Common myeloid progenitor, CD34-positive (primary cell): ENCODE measurements at regions not wholly inside any gene's neighbourhood (a gene's known extent, or its start where the extent isn't known, plus 50 kb on each side); places are given as distances from the start of the nearest gene placed in this dataset.
"Not testable (repeated sequence)": the region's sequence is repeated elsewhere in the genome, so short reads cannot be mapped to it uniquely, and the experiment has no call there.

Experiments used
- CTCF ChIA-PET: fragments of 350-600 bp; sonication (Branson Sonifier 250); formaldehyde crosslinking; loops from one replicate; lab custom pipeline; 2021; ENCODE audit warnings: antibody characterized with exemption; lab: Charles Lee
- POLR2A ChIA-PET: fragments of 350-600 bp; sonication (Branson Sonifier 250); formaldehyde crosslinking; loops from one replicate; lab custom pipeline; 2021; ENCODE audit warnings: antibody characterized with exemption; lab: Charles Lee
- DNase-seq, 3 donors: peaks; one replicate each; pipeline versions ENCODE4 v3.0.0 to v3.0.0-alpha.2; 2013
- H3K27ac ChIP-seq, 2 experiments: 1 replicate in 1 of 2; 2 replicates in 1 of 2; pipeline ENCODE4 v1.7.0; 2013; ENCODE audit warnings: inconsistent platforms in 2 of 2, low read length in 2 of 2, mild to moderate bottlenecking in 2 of 2, low read depth in 1 of 2, moderate library complexity in 1 of 2; ENCODE audit not compliant: severe bottlenecking in 2 of 2, insufficient read depth in 1 of 2, poor library complexity in 1 of 2
- H3K27me3 ChIP-seq, 5 experiments: replicated peaks in 2 of 5; 1 replicate in 3 of 5; 2 replicates in 2 of 5; pipeline versions ENCODE4 v1.6.1 to v1.7.0; 2013; ENCODE audit warnings: low read length in 4 of 5, mild to moderate bottlenecking in 2 of 5, moderate library complexity in 2 of 5, inconsistent platforms in 1 of 5; ENCODE audit not compliant: insufficient read depth in 5 of 5, control insufficient read depth in 4 of 5
- H3K36me3 ChIP-seq, 4 experiments: 1 replicate in 2 of 4; 2 replicates in 2 of 4; pipeline versions ENCODE4 v1.6.1 to v1.7.0; 2013; ENCODE audit warnings: low read length in 3 of 4, control low read depth in 1 of 4, mild to moderate bottlenecking in 1 of 4; ENCODE audit not compliant: control insufficient read depth in 4 of 4, insufficient read depth in 4 of 4
- H3K4me1 ChIP-seq, 4 experiments: 1 replicate in 3 of 4; 2 replicates in 1 of 4; pipeline versions ENCODE4 v1.6.1 to v1.7.1; 2013; ENCODE audit warnings: low read length in 3 of 4, mild to moderate bottlenecking in 3 of 4, control low read depth in 1 of 4, inconsistent platforms in 1 of 4, moderate library complexity in 1 of 4; ENCODE audit not compliant: control insufficient read depth in 4 of 4, insufficient read depth in 4 of 4; ENCODE audit errors: control extremely low read depth in 1 of 4
- H3K4me3 ChIP-seq, 7 experiments: 1 replicate in 4 of 7; 2 replicates in 3 of 7; pipeline versions ENCODE4 v1.5.1 to v1.7.0; 2013; ENCODE audit warnings: mild to moderate bottlenecking in 7 of 7, low read length in 6 of 7, moderate library complexity in 6 of 7, inconsistent platforms in 2 of 7, low read depth in 2 of 7, control low read depth in 1 of 7; ENCODE audit not compliant: insufficient read depth in 4 of 7, control insufficient read depth in 1 of 7; ENCODE audit errors: extremely low read depth in 1 of 7
- H3K9me3 ChIP-seq, 5 experiments: 1 replicate in 4 of 5; 2 replicates in 1 of 5; pipeline versions ENCODE4 v1.6.1 to v1.7.1; 2013; ENCODE audit warnings: low read length in 4 of 5, mild to moderate bottlenecking in 2 of 5, inconsistent platforms in 1 of 5, low read depth in 1 of 5, moderate library complexity in 1 of 5; ENCODE audit not compliant: control insufficient read depth in 4 of 5, insufficient read depth in 2 of 5; ENCODE audit errors: control extremely low read depth in 1 of 5
- WGBS: methylation state at CpG from one replicate; pipeline ENCODE4 v1.1.5; 2013; ENCODE audit not compliant: insufficient coverage; 5-methylcytosine and 5-hydroxymethylcytosine counted together

GRCh38 chr6:34646714-34647113 is 49.9 kb downstream of the ILRUN start:
- H3K4me1 ChIP-seq: no peaks in the 10 kb centered on the region
- H3K27me3 ChIP-seq: no peaks in the 10 kb centered on the region
- DNase-seq: no peak
- H3K36me3 ChIP-seq: peaks cover 2 to 40% (median 19%) of the 10 kb centered on the region in 4 experiments
- POLR2A ChIA-PET: no interaction called here
- H3K4me3 ChIP-seq: no peak overlapping the region
- CTCF ChIA-PET: no interaction called here
- no peaks in the 10 kb centered on the region for H3K9me3 ChIP-seq
- 95% methylated on average over 1 of the region's 2 CpGs for WGBS
- no peak overlapping the region for H3K27ac ChIP-seq

- POLR2A ChIA-PET: interaction anchor here (1.8 kb wide), 1 partner anchor 10 kb away, joined by 3 read pairs; no protein-coding TSS in a partner anchor
- no peak overlapping the region for H3K27ac ChIP-seq
- no peak for DNase-seq
- H3K36me3 ChIP-seq: peaks cover 2 to 40% (median 18%) of the 10 kb centered on the region in 4 experiments
- CTCF ChIA-PET: no interaction called here
- no peaks in the 10 kb centered on the region for H3K9me3 ChIP-seq
- no peaks in the 10 kb centered on the region for H3K27me3 ChIP-seq
- H3K4me3 ChIP-seq: no peak overlapping the region
- WGBS: 98% methylated on average over 5 of the region's 5 CpGs
- H3K4me1 ChIP-seq: no peaks in the 10 kb centered on the region
Observed at GRCh38 chr6:34645627-34646026, 50.9 kb downstream of the ILRUN start.

- H3K4me1 ChIP-seq: no peaks in the 10 kb centered on the region
- H3K27me3 ChIP-seq: no peaks in the 10 kb centered on the region
- WGBS: no CpG with 5 or more reads among the region's 1 CpG
- no peak for DNase-seq
- POLR2A ChIA-PET: interaction anchor here (1.8 kb wide), 1 partner anchor 11 kb away, joined by 3 read pairs; no protein-coding TSS in a partner anchor
- no peak overlapping the region for H3K27ac ChIP-seq
- peaks cover 2 to 43% (median 18%) of the 10 kb centered on the region in 4 experiments for H3K36me3 ChIP-seq
- H3K9me3 ChIP-seq: no peaks in the 10 kb centered on the region
- CTCF ChIA-PET: no interaction called here
- H3K4me3 ChIP-seq: no peak overlapping the region
Observed at GRCh38 chr6:34644716-34645115, 51.9 kb downstream of the ILRUN start.

DNA sequence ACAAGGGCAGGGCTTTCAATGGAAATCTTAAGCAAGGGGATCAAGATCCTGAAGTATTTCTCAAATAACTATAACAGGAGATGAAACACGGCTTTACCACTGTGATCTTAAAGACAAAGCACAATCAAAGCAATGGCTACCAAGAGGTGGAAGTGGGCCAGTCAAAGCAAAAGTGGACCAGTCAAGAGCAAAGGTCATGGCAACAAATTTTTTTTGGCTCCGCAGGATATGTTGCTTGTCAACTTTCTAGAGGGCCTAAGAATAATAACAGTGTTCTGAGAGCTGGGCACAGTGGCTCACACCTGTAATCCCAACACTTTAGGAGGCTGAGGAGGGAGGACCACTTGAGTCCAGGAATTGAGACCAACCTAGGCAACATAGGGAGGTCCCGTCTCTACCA is 54.1 kb downstream of the ILRUN start:
- H3K4me3 ChIP-seq: no peak overlapping the region
- H3K9me3 ChIP-seq: no peaks in the 10 kb centered on the region
- WGBS: 83% methylated on average over 1 of the region's 3 CpGs
- no peaks in the 10 kb centered on the region for H3K4me1 ChIP-seq
- no peak for DNase-seq
- H3K36me3 ChIP-seq: peaks cover 2 to 33% (median 14%) of the 10 kb centered on the region in 4 experiments
- ChIA-PET CTCF (interaction anchor here (2.8 kb wide), 1 partner anchor 12 kb away, joined by 7 read pairs; no protein-coding TSS in a partner anchor), POLR2A (no interaction called here)
- no peaks in the 10 kb centered on the region for H3K27me3 ChIP-seq
- no peak overlapping the region for H3K27ac ChIP-seq

DNA sequence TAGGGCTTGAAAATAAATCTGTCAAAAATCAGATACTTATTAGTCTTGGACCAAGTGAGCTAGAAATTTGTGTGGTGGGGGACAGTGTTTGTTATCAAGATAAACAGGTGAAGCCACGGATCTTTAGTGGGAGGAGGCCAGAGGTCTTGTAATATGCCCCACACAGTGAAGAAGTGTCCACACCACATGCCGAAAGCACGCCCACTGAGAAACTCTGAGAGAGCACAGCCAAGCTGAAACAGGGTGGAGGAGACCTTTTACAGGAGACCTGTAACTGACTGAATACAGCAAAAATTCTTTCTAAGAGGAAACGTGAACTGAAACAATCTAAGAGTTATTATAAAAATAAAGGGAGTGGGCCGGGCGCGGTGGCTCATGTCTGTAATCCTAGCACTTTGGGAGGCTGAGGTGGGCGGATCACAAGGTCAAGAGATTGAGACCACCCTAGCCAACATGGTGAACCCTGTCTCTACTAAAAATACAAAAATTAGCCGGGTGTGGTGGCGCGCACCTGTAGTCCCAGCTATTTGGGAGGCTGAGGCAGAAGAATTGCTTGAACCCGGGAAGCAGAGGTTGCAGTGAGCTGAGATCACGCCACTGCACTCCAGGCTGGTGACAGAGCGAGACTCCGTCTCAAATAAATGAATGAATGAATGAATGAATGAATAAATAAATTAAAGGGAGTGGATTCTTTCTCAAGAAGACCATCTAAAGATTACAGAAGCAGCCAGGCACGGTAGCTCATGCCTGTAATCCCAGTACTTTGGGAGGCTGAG is 56.3 kb downstream of the ILRUN start:
- not testable (repeated sequence) for H3K4me1 ChIP-seq, H3K27me3 ChIP-seq, H3K4me3 ChIP-seq, H3K9me3 ChIP-seq, H3K27ac ChIP-seq, DNase-seq
- POLR2A ChIA-PET: interaction anchor here (0.6 kb wide), 1 partner anchor 101 kb away, joined by 5 read pairs; no protein-coding TSS in a partner anchor
- CTCF ChIA-PET: interaction anchor here (0.6 to 4.8 kb wide), 5 partner anchors 16 to 109 kb away, joined by 3 to 18 read pairs (median 4); no protein-coding TSS in a partner anchor
- 95% methylated on average over 13 of the region's 16 CpGs for WGBS
- peaks cover 0 to 20% (median 3%) of the 10 kb centered on the region in 4 experiments for H3K36me3 ChIP-seq

- ChIA-PET CTCF (interaction anchor here (0.6 to 4.8 kb wide), 8 partner anchors 9 to 153 kb away, joined by 3 to 18 read pairs (median 4); partner anchors contain the start of gene BLTP3A), POLR2A (interaction anchor here (0.6 kb wide), 1 partner anchor 103 kb away, joined by 5 read pairs; no protein-coding TSS in a partner anchor)
- Histone ChIP-seq H3K36me3 (peaks cover 0 to 13% (median 5%) of the 10 kb centered on the region in 4 experiments), H3K27ac (no peak overlapping the region), H3K4me1 (no peaks in the 10 kb centered on the region), H3K27me3 (no peaks in the 10 kb centered on the region), H3K9me3 (no peaks in the 10 kb centered on the region), H3K4me3 (no peak overlapping the region)
- WGBS: 98% methylated on average over 4 of the region's 6 CpGs
- DNase-seq: no peak
Observed at GRCh38 chr6:34638834-34639736, 57.5 kb downstream of the ILRUN start.
